Endothelial cell of umbilical vein (primary cell): ENCODE measurements at regions not wholly inside any gene's neighbourhood (a gene's known extent, or its start where the extent isn't known, plus 50 kb on each side); places are given as distances from the start of the nearest gene placed in this dataset.

Experiments
- CTCF ChIP-seq, 2 donors: IDR thresholded peaks; 1 replicate in 1 of 2; 2 replicates in 1 of 2; pipeline ENCODE4 v1.5.1; 2011; ENCODE audit warnings: low read length in 2 of 2, mild to moderate bottlenecking in 2 of 2, moderate library complexity in 2 of 2, control low read depth in 1 of 2, inconsistent platforms in 1 of 2, low read depth in 1 of 2; ENCODE audit not compliant: insufficient read depth in 1 of 2; ENCODE audit errors: extremely low read depth in 1 of 2
- FOS ChIP-seq: IDR thresholded peaks from 2 replicates; pipeline ENCODE4 v1.6.1; 2011; ENCODE audit warnings: mild to moderate bottlenecking, low read length, moderate library complexity, borderline replicate concordance; ENCODE audit not compliant: insufficient read depth

DNA sequence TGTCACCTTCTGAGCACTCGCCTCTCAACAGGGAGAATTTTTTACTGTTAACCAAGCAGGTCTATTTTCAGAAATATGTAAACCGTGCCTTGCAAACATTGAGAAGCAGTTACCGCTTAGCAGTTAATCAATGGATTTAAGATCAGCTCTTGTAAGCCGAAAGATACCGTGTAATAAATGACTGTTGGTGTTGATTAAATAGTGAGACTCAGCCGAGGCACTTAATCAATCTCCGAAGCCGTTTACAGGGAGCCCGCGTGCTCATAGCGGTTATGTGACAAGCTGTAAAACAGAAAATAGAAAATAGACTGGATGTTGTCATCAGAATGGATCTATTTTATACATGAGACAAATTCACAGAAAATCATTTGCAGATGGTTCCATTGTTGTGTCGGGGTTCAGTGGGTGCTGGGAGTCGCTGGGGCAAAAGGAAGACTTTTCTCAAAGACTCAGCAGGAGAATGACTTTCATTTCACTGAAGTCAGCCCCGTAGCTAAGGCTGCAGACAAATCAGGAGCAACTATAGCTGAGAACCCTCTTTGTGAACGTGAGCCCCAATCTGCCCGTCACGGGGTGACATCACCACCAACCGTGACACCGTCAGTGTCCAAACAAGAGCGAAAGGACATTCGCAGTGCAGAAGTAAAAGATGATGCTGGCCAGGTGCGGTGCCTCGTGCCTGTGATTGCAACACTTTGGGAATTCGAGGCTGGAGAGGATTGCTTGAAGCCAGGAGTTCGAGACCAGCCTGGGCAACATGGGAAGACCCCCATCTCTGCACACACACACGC, 275.3 kb downstream of the CRLF2 start:
- TF ChIP-seq CTCF (IDR thresholded peaks at IDR 0.05; ENCODE audit: extremely low read depth in 1 of 2, insufficient read depth in 1 of 2, low read depth in 1 of 2, low read length in 2 of 2) (no peak), FOS (no peak)
